GM12864 (cell line): ENCODE measurements at regions not wholly inside any gene's neighbourhood (a gene's known extent, or its start where the extent isn't known, plus 50 kb on each side); places are given as distances from the start of the nearest gene placed in this dataset.

Experiments used
- DNase-seq: peaks from one replicate; pipeline ENCODE4 v3.0.0-alpha.2; 2011; ENCODE audit warnings: low read depth
- H3K4me3 ChIP-seq: 2 replicates; pipeline ENCODE4 v1.5.1; 2011; ENCODE audit warnings: mild to moderate bottlenecking, low read depth, low read length, control low read depth
- TF ChIP-seq, protein P1 (sequence below): IDR thresholded peaks from 2 replicates; pipeline ENCODE4 v1.5.1; 2011; ENCODE audit warnings: low read depth, mild to moderate bottlenecking, moderate library complexity, low read length, control low read depth, inconsistent platforms; ENCODE audit errors: missing control alignments

DNA sequence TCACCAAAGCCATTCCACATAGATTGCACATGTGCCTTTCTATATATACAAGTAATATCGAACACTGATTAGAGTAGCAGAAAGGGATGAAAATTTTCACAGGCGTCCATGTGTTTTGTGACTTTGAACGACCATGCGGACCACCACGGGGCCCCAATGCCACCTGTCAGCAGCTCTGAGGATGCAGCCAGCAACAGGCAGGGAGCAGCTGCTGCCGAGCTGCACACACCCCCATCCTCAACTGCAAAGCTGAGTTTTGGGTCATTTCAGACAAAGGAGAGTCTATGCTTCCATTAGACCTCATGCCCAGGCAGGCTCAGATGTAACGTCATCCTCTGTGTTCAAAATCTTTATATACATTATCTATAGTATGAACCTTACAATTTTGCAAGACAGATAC lies 503.8 kb downstream of the IRX1 start:
- H3K4me3 ChIP-seq: no peak overlapping the region
- TF ChIP-seq, protein P1, sequence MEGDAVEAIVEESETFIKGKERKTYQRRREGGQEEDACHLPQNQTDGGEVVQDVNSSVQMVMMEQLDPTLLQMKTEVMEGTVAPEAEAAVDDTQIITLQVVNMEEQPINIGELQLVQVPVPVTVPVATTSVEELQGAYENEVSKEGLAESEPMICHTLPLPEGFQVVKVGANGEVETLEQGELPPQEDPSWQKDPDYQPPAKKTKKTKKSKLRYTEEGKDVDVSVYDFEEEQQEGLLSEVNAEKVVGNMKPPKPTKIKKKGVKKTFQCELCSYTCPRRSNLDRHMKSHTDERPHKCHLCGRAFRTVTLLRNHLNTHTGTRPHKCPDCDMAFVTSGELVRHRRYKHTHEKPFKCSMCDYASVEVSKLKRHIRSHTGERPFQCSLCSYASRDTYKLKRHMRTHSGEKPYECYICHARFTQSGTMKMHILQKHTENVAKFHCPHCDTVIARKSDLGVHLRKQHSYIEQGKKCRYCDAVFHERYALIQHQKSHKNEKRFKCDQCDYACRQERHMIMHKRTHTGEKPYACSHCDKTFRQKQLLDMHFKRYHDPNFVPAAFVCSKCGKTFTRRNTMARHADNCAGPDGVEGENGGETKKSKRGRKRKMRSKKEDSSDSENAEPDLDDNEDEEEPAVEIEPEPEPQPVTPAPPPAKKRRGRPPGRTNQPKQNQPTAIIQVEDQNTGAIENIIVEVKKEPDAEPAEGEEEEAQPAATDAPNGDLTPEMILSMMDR: no peak
- no peak for DNase-seq

GRCh38 chr5:4100739-4101138 lies 505.1 kb downstream of the IRX1 start:
- TF ChIP-seq, protein P1: no peak
- DNase-seq: no peak
- H3K4me3 ChIP-seq: no peak overlapping the region

- no peak for DNase-seq
- TF ChIP-seq, protein P1: no peak
- no peak overlapping the region for H3K4me3 ChIP-seq
These were observed 505.6 kb downstream of the IRX1 start for GRCh38 chr5:4101189-4101588.

GRCh38 chr5:4104831-4105597 lies 509.4 kb downstream of the IRX1 start:
- no peak for DNase-seq
- TF ChIP-seq, protein P1: no peak
- H3K4me3 ChIP-seq: no peak overlapping the region

- no peak overlapping the region for H3K4me3 ChIP-seq
- TF ChIP-seq, protein P1: no peak
- no peak for DNase-seq
These were observed 513.1 kb downstream of the IRX1 start for GRCh38 chr5:4108690-4109089.

- TF ChIP-seq, protein P1: no peak
- no peak for DNase-seq
- no peak overlapping the region for H3K4me3 ChIP-seq
These were observed 517.8 kb downstream of the IRX1 start for GRCh38 chr5:4113426-4113825.

- TF ChIP-seq, protein P1: no peak
These were observed 518.3 kb downstream of the IRX1 start for GRCh38 chr5:4113905-4114304.

More at GRCh38 chr5:4113905-4114304, 518.3 kb downstream of the IRX1 start:
- no peak for DNase-seq
- H3K4me3 ChIP-seq: no peak overlapping the region
